ENCODE measurements at regions not wholly inside any gene's neighbourhood (a gene's known extent, or its start where the extent isn't known, plus 50 kb on each side); places are given as distances from the start of the nearest gene placed in this dataset.
"Not testable (repeated sequence)": the region's sequence is repeated elsewhere in the genome, so short reads cannot be mapped to it uniquely, and the experiment has no call there.

DNA sequence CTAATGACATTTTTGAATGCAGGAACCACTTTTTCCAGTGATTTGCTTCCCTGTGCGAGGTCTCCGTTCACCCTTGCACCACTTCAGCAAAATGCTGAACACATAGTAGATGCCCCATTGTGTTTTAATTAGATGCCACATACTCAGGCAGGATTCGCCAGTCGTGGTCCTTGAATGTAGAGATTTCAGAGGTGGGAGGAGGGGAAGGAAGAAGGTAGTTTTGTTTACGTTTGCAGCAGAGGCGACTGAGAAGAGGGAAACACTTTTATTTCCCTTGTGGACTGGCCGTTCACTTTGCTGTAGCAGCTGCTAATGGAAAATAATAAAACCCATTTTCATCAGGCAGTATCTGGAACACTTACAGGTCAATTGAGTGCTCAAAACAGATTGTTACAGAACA, 262.8 kb upstream of the TBL1XR1 start:
- TF ChIP-seq, protein P1, sequence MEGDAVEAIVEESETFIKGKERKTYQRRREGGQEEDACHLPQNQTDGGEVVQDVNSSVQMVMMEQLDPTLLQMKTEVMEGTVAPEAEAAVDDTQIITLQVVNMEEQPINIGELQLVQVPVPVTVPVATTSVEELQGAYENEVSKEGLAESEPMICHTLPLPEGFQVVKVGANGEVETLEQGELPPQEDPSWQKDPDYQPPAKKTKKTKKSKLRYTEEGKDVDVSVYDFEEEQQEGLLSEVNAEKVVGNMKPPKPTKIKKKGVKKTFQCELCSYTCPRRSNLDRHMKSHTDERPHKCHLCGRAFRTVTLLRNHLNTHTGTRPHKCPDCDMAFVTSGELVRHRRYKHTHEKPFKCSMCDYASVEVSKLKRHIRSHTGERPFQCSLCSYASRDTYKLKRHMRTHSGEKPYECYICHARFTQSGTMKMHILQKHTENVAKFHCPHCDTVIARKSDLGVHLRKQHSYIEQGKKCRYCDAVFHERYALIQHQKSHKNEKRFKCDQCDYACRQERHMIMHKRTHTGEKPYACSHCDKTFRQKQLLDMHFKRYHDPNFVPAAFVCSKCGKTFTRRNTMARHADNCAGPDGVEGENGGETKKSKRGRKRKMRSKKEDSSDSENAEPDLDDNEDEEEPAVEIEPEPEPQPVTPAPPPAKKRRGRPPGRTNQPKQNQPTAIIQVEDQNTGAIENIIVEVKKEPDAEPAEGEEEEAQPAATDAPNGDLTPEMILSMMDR (IDR thresholded peaks at IDR 0.05; ENCODE audit: low read depth, low read length), result no peak
- no peak overlapping the region for H3K4me3 ChIP-seq (ENCODE audit: low read depth, low read length)

DNA sequence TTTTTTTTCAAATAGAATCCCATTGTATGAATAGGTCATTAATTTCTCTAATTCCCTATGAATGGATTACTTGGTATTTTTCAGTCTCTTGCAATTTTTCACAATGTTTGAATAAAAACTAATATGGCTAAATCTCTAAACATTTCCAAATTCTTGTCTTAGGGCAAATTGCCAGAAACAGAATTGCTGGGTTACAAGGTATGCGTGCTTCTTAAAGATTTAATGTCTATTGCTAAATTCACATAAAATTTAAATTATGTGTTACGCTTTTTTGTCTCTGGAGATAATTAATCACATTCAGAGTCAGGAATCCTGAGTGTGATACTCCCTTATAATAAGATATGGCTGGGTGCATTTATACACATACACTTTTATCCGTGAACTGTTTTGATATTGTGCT, 264.5 kb upstream of the TBL1XR1 start:
- TF ChIP-seq, protein P1 (IDR thresholded peaks at IDR 0.05; ENCODE audit: low read depth, low read length), result no peak
- H3K4me3 ChIP-seq (ENCODE audit: low read depth, low read length), result no peak overlapping the region

DNA sequence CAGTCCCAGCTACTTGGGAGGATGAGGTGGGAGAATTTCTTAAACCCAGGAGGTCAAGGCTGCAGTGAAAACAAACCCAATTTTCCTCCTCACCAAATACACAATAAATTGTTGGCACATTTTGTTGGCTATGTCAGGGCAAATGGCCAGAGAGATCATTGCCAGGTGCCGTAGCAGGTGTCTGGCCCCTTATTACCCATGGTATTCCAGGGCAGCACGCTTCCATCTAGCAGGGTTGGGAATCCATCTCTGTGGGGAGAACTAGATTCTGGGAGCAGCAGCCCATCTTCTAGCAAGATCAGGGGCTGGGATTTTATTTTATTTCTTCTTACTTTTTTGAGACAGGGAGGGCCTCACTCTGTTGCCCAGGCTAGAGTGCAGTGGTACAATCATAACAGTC, 266.1 kb upstream of the TBL1XR1 start:
- not testable (repeated sequence) for H3K4me3 ChIP-seq (ENCODE audit: low read depth, low read length)

DNA sequence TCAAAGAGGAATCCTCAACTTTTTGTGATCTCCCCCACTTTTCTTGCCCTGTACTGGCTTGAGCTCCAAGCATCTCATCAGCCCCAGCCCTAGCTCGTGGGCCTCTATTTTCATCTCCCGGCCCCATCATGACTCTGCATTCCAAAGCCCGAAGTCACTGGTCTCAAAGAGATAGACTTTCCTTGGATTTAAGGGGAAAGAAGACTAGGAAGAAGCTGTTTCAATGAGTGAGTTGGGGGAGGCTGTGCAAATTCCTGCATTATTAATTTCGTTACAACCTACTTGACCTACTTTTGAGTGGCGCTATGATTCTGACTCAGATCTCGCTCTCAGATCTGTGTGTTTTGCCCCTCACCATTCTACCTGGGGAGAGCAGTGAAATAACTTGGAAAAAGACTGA, 266.6 kb upstream of the TBL1XR1 start:
- TF ChIP-seq, protein P1 (IDR thresholded peaks at IDR 0.05; ENCODE audit: low read depth, low read length), result no peak
- H3K4me3 ChIP-seq (ENCODE audit: low read depth, low read length), result no peak overlapping the region

DNA sequence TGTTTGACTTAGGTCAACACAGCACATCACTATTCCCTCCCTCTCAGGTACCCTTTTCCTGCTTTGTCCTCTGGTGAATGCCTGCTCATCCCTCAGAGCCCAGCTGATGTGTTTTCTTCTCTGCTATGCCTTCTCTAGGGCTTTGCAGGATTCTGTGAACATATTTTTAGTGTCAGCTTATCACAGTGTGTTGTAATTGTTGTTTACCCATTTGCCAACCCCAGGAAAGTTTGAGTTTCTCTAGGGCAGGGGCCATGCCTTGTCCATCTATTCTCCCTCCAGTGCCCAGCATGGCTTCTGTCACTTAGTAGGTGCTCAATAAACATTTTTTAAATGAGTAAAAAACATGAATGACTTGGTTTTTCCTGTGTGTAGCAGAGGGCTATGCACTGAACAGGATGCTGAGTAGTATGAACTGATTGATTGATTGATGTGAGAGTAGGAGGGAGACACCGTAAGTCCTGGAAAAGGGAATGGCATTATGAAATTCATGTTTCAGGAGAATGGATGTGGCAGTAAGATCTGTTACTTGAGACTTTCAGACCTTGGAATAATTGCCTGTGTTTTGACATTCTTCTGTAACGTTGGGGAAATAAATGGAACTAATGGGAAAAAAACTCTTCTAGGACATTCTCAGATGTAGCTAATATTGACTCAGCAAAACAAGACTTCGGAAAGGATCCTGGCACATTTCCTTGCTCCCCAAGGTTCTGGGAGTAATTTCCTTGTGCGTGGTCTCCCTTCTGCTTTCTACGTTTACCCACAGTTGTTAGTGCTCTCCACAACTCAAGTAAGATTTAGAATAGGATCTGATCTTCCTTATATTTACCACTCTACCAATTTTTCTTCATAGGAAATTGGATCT, 267.3 kb upstream of the TBL1XR1 start:
- no peak overlapping the region for H3K4me3 ChIP-seq (ENCODE audit: low read depth, low read length)
- TF ChIP-seq, protein P1 (IDR thresholded peaks at IDR 0.05; ENCODE audit: low read depth, low read length), result no peak

DNA sequence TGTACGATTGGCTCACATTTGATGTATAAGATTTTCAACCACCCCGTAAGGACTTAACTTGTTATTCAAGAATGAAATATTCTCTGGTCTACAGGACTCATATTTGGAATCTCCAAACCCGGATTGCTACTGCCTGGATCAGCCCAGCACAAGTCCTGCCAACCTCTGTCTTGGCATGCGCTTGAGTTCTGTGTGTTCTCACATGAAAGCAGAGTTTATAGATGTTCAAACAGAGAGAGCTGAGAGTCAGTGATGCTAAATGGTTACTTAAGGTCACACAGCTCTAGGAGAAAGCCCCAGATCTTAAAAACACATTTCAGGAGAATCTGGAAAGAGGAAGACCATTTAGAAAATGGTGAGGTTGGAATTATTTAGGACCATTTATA, 268.0 kb upstream of the TBL1XR1 start:
- TF ChIP-seq, protein P1 (IDR thresholded peaks at IDR 0.05; ENCODE audit: low read depth, low read length), result no peak

DNA sequence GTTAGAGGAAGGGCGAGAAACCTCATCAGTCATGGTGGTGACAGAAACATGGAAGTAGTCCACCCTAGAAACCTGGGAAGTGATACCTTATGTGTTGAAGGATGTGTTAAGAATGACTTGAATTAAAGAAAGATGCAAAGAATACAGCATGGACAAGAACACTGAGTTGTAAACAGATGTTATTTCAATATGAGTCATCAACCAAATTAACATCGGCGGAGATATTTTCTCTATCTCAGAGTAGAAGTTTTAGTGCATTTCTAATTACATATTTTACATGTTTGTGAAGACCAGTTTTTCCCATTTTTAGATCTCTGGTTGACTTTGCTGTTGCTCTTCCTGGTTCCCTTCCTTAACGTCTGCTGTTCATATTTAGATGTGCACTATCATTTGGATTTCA, 268.8 kb upstream of the TBL1XR1 start:
- TF ChIP-seq, protein P1 (IDR thresholded peaks at IDR 0.05; ENCODE audit: low read depth, low read length), result no peak
- no peak overlapping the region for H3K4me3 ChIP-seq (ENCODE audit: low read depth, low read length)

More for the DNA sequence above, 268.0 kb upstream of the TBL1XR1 start:
- no peak overlapping the region for H3K4me3 ChIP-seq (ENCODE audit: low read depth, low read length)

DNA sequence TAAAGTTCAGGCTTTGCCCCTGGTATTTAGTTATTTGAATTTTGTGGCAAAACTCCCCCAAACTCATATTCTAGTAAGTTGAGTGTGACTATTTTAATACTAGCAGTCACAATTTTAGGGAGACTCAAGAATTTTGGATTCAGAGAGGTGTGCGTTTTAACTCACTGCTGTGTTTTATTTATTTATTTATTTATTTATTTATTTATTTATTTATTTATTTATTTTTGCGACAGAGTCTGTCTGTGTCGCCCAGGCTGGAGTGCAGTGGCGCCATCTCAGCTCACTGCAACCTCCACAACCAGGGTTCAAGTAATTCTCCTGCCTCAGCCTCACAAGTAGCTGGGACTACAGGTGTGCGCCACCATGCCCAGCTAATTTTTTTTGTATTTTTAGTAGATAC, 269.3 kb upstream of the TBL1XR1 start:
- H3K4me3 ChIP-seq (ENCODE audit: low read depth, low read length), result not testable (repeated sequence)

Measured in WI38 (cell line).